Karpas-422 (cell line): ENCODE measurements at regions not wholly inside any gene's neighbourhood (a gene's known extent, or its start where the extent isn't known, plus 50 kb on each side); places are given as distances from the start of the nearest gene placed in this dataset.
"Not testable (repeated sequence)": the region's sequence is repeated elsewhere in the genome, so short reads cannot be mapped to it uniquely, and the experiment has no call there.

Experiments used
- DNase-seq: peaks from one replicate; pipeline ENCODE4 v3.0.0-alpha.2; 2015
- H2AFZ ChIP-seq: fragments of 200-600 bp; sonication (generic); 2 replicates; pipeline ENCODE4 v1.6.1; 2014; ENCODE audit warnings: antibody characterized with exemption, low read length, mixed read lengths
- H3K27ac ChIP-seq: fragments of 200-600 bp; sonication (generic); 2 replicates; pipeline ENCODE4 v1.5.1; 2014; ENCODE audit warnings: mild to moderate bottlenecking, low read length, moderate library complexity
- H3K27me3 ChIP-seq: fragments of 200-600 bp; sonication (generic); 2 replicates; pipeline ENCODE4 v1.6.1; 2014; ENCODE audit warnings: low read length, mixed read lengths
- H3K36me3 ChIP-seq: fragments of 200-600 bp; sonication (generic); 2 replicates; pipeline ENCODE4 v1.6.1; 2014; ENCODE audit warnings: low read length, mixed read lengths; ENCODE audit not compliant: insufficient read depth
- H3K4me1 ChIP-seq: fragments of 200-600 bp; sonication (generic); 2 replicates; pipeline ENCODE4 v1.6.1; 2014; ENCODE audit warnings: mild to moderate bottlenecking, low read length, mixed read lengths
- H3K4me2 ChIP-seq: fragments of 200-600 bp; sonication (generic); 2 replicates; pipeline ENCODE4 v1.6.1; 2014; ENCODE audit warnings: low read length, low read depth, mild to moderate bottlenecking; ENCODE audit not compliant: poor library complexity, severe bottlenecking
- H3K4me3 ChIP-seq: fragments of 200-600 bp; sonication (generic); 2 replicates; pipeline ENCODE4 v1.5.1; 2014; ENCODE audit warnings: mild to moderate bottlenecking, antibody characterized with exemption, low read length, mixed read lengths
- H3K79me2 ChIP-seq: fragments of 200-600 bp; sonication (generic); 2 replicates; pipeline ENCODE4 v1.6.1; 2014; ENCODE audit warnings: mild to moderate bottlenecking, low read length, mixed read lengths
- H3K9ac ChIP-seq: fragments of 200-600 bp; sonication (generic); 2 replicates; pipeline ENCODE4 v1.6.0; 2014; ENCODE audit warnings: low read length
- H3K9me2 ChIP-seq: fragments of 200-600 bp; sonication (generic), shearing (Covaris generic); replicated peaks from 2 replicates; pipeline ENCODE4 v1.6.0; 2014; ENCODE audit warnings: mild to moderate bottlenecking, low read length, moderate library complexity; ENCODE audit not compliant: insufficient read depth
- H3K9me3 ChIP-seq: fragments of 300-700, 200-600 bp; sonication (generic); 2 replicates; pipeline ENCODE4 v1.6.1; 2014; ENCODE audit warnings: low read length, mixed read lengths
- H4K20me1 ChIP-seq: fragments of 200-600 bp; sonication (generic); 2 replicates; pipeline ENCODE4 v1.6.1; 2014; ENCODE audit warnings: mild to moderate bottlenecking, antibody characterized with exemption, low read length, low read depth; ENCODE audit not compliant: insufficient read depth

DNA sequence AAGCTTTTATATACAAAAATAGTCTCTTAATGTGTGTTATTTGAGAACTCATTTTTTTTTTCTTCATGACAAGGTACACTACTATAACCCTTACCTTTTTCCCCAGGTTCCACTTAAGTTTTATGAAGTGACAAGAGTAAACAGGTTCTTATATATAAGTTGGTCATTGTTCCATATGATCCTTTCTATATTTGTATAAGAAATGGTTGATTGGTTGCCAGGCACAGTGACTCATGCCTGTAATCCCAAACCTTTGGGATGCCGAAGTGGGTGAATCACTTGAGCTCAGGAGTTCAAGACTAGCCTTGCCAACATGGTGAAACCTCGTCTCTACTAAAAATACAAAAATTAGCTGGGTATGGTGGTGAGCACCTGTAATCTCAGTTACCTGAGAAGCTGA is 108.3 kb downstream of the PCSK1 start:
- no peak overlapping the region for H3K27ac ChIP-seq
- no peak overlapping the region for H3K4me3 ChIP-seq
- no peaks in the 10 kb centered on the region for H3K36me3 ChIP-seq
- H3K4me2 ChIP-seq: no peak overlapping the region
- no peak for DNase-seq
- H3K9me2 ChIP-seq: no peaks in the 10 kb centered on the region
- H3K9me3 ChIP-seq: no peaks in the 10 kb centered on the region
- no peaks in the 10 kb centered on the region for H4K20me1 ChIP-seq
- no peaks in the 10 kb centered on the region for H3K4me1 ChIP-seq
- no peak overlapping the region for H2AFZ ChIP-seq
- H3K79me2 ChIP-seq: no peaks in the 10 kb centered on the region
- H3K27me3 ChIP-seq: no peaks in the 10 kb centered on the region
- no peak overlapping the region for H3K9ac ChIP-seq

DNA sequence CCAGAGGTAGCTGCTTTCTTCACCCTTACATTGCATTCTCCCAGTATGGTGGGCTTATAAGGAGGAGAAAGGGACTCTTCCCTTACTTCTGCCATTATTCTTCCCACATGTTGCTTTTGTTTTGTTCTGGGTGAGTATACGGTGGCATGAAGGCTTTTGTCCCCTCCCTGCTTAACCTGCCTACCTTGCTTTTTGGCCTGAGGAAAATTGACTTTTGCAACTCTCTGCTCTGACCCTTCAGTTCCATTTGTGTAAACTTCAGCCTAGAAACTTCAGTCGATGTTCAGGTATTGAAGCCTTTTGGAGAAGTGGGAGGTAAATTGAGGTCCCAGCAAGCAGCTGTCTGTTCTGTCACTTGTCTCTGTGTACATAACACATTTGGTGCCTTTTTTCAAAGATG is 110.2 kb downstream of the PCSK1 start:
- no peak overlapping the region for H3K27ac ChIP-seq
- no peaks in the 10 kb centered on the region for H3K27me3 ChIP-seq
- H3K79me2 ChIP-seq: no peaks in the 10 kb centered on the region
- no peak overlapping the region for H3K4me2 ChIP-seq
- no peaks in the 10 kb centered on the region for H3K36me3 ChIP-seq
- H3K9ac ChIP-seq: no peak overlapping the region
- no peaks in the 10 kb centered on the region for H4K20me1 ChIP-seq
- DNase-seq: no peak
- H3K9me3 ChIP-seq: no peaks in the 10 kb centered on the region
- no peak overlapping the region for H2AFZ ChIP-seq
- no peak overlapping the region for H3K4me3 ChIP-seq
- no peaks in the 10 kb centered on the region for H3K9me2 ChIP-seq
- H3K4me1 ChIP-seq: no peaks in the 10 kb centered on the region

GRCh38 chr5:96322217-96322616 is 110.8 kb downstream of the PCSK1 start:
- Histone ChIP-seq H3K9me3 (no peaks in the 10 kb centered on the region), H3K4me2 (no peak overlapping the region), H2AFZ (no peak overlapping the region), H3K9me2 (no peaks in the 10 kb centered on the region), H3K4me1 (no peaks in the 10 kb centered on the region), H3K4me3 (no peak overlapping the region), H3K36me3 (no peaks in the 10 kb centered on the region), H3K79me2 (no peaks in the 10 kb centered on the region), H3K9ac (no peak overlapping the region), H3K27ac (no peak overlapping the region), H4K20me1 (no peaks in the 10 kb centered on the region), H3K27me3 (no peaks in the 10 kb centered on the region)
- DNase-seq: no peak

DNA sequence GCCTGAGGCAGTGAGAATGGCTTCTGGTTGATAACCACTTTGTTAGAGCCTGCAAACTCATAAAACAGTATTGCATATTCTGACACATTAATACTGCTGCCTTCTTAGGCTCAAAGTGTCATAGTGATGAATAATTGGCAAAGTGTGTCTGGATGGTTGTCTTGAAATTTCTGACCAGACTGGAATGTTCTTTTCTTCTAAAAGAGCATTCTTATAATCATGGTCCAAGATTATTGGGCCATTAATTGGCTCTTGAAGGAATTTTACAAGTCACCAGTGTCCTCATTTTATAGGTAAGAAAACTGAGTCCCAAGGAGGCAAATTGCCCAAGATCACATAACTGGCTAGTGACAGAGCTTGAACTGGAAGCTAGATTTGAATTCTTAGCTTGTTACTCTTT is 111.7 kb downstream of the PCSK1 start:
- no peak overlapping the region for H3K4me2 ChIP-seq
- no peak overlapping the region for H2AFZ ChIP-seq

DNA sequence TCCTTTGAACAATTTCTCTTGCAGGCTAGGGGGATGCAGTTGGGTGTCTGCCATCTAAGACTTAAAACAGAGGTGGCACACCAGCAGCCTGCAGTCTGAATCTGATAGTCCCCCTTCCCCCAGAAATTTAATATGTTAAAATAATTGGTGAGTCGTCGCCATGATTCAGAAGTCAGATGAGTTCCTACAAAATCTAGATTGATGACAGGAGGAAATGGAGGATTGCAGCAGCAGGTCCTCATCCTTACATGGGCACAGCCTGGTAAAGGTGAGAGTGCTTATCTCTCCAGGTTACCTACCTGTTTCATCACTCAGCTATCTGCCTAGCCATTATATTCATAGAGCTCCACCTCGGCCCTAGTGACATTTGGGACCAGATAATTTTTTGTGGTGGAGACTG is 112.3 kb downstream of the PCSK1 start:
- Histone ChIP-seq H3K4me1 (no peaks in the 10 kb centered on the region), H3K4me2 (no peak overlapping the region), H3K27ac (no peak overlapping the region), H4K20me1 (no peaks in the 10 kb centered on the region), H3K4me3 (no peak overlapping the region), H3K9me3 (no peaks in the 10 kb centered on the region), H3K9ac (no peak overlapping the region), H2AFZ (no peak overlapping the region), H3K36me3 (no peaks in the 10 kb centered on the region), H3K79me2 (no peaks in the 10 kb centered on the region), H3K9me2 (no peaks in the 10 kb centered on the region), H3K27me3 (no peaks in the 10 kb centered on the region)
- no peak for DNase-seq

More for the DNA sequence above, 111.7 kb downstream of the PCSK1 start:
- Histone ChIP-seq H3K4me3 (no peak overlapping the region), H3K9ac (no peak overlapping the region), H3K36me3 (no peaks in the 10 kb centered on the region), H3K9me2 (no peaks in the 10 kb centered on the region), H4K20me1 (no peaks in the 10 kb centered on the region), H3K4me1 (no peaks in the 10 kb centered on the region), H3K79me2 (no peaks in the 10 kb centered on the region), H3K9me3 (no peaks in the 10 kb centered on the region), H3K27me3 (no peaks in the 10 kb centered on the region), H3K27ac (no peak overlapping the region)
- DNase-seq: no peak

GRCh38 chr5:96319981-96320739 is 112.9 kb downstream of the PCSK1 start:
- not testable (repeated sequence) for H3K4me2 ChIP-seq, H3K79me2 ChIP-seq, H3K36me3 ChIP-seq, H3K9me2 ChIP-seq, DNase-seq, H2AFZ ChIP-seq, H3K9me3 ChIP-seq, H3K4me1 ChIP-seq, H3K4me3 ChIP-seq, H4K20me1 ChIP-seq, H3K27me3 ChIP-seq, H3K27ac ChIP-seq, H3K9ac ChIP-seq

GRCh38 chr5:96318569-96319110 is 114.4 kb downstream of the PCSK1 start:
- Histone ChIP-seq H3K27ac (no peak overlapping the region), H3K9ac (no peak overlapping the region), H3K4me2 (no peak overlapping the region), H3K9me2 (no peaks in the 10 kb centered on the region), H2AFZ (no peak overlapping the region), H3K79me2 (no peaks in the 10 kb centered on the region), H3K36me3 (no peaks in the 10 kb centered on the region), H3K4me1 (no peaks in the 10 kb centered on the region), H3K4me3 (no peak overlapping the region), H3K9me3 (no peaks in the 10 kb centered on the region), H3K27me3 (no peaks in the 10 kb centered on the region), H4K20me1 (no peaks in the 10 kb centered on the region)
- DNase-seq: no peak

GRCh38 chr5:96317945-96318344 is 115.1 kb downstream of the PCSK1 start:
- Histone ChIP-seq H3K9me3 (no peaks in the 10 kb centered on the region), H3K79me2 (no peaks in the 10 kb centered on the region), H2AFZ (no peak overlapping the region), H3K9ac (no peak overlapping the region), H4K20me1 (no peaks in the 10 kb centered on the region), H3K4me2 (no peak overlapping the region), H3K27me3 (no peaks in the 10 kb centered on the region), H3K36me3 (no peaks in the 10 kb centered on the region), H3K4me1 (no peaks in the 10 kb centered on the region), H3K27ac (no peak overlapping the region), H3K9me2 (no peaks in the 10 kb centered on the region), H3K4me3 (no peak overlapping the region)
- no peak for DNase-seq
